ENCODE measurements at regions not wholly inside any gene's neighbourhood (a gene's known extent, or its start where the extent isn't known, plus 50 kb on each side); places are given as distances from the start of the nearest gene placed in this dataset.

DNA sequence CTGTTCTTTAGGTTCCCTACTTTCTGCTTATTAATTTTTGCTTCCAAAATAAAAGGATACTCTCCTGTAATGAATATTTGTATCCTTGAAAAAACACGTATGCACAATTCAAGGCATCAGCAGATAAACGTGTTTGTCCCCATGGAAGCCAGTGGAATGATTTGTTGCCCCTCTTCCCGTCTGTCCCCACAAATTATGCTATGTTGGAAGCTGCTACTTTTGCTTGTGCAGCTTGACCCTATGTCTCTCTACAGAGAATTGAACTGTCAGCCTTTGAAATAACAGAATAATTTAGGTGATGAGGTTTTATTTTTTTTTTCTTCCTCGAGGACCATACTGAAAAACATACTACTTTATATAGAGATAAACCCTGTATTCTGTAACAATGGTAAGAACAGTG, 401.5 kb upstream of the GOLIM4 start:
- no peak overlapping the region for H3K4me2 ChIP-seq (ENCODE audit: low read depth, low read length)
- no peaks in the 10 kb centered on the region for H3K9me1 ChIP-seq (ENCODE audit: insufficient read depth, low read length)
- H3K27ac ChIP-seq (ENCODE audit: insufficient read depth, low read length) = no peak overlapping the region
- H3K9me3 ChIP-seq (ENCODE audit: control insufficient read depth, insufficient read depth, low read length) = no peaks in the 10 kb centered on the region
- H3K4ac ChIP-seq (ENCODE audit: low read depth, low read length) = no peak overlapping the region
- no peak overlapping the region for H3K9ac ChIP-seq (ENCODE audit: low read depth, low read length)
- H4K5ac ChIP-seq (ENCODE audit: low read depth, low read length) = no peak overlapping the region
- H2AK5ac ChIP-seq (ENCODE audit: low read depth, low read length) = no peak overlapping the region
- no peak overlapping the region for H3K4me3 ChIP-seq (ENCODE audit: insufficient read depth, low read depth, low read length)
- no peak overlapping the region for H3K23ac ChIP-seq (ENCODE audit: low read depth, low read length)
- in situ Hi-C loops (cut with MboI; ENCODE audit: low sequenced_read_pairs) (no loop called here), intact Hi-C loops (cut with micrococcal nuclease) (no loop called here), dilution Hi-C loops (cut with HindIII; ENCODE audit: low sequenced_read_pairs, unreplicated experiment) (no loop called here)
- no peak overlapping the region for H2BK120ac ChIP-seq (ENCODE audit: low read depth, low read length)
- H4K91ac ChIP-seq (ENCODE audit: insufficient read depth, low read depth, low read length) = no peak overlapping the region
- no peaks in the 10 kb centered on the region for H3K36me3 ChIP-seq (ENCODE audit: control insufficient read depth, insufficient read depth, low read length)
- H2AK9ac ChIP-seq (replicated peaks; ENCODE audit: low read depth, low read length, poor library complexity) = no peak overlapping the region
- no peak overlapping the region for H2AFZ ChIP-seq (replicated peaks; ENCODE audit: low read length, poor library complexity)
- no peaks in the 10 kb centered on the region for H3K4me1 ChIP-seq (ENCODE audit: control insufficient read depth, insufficient read depth, low read length)
- ATAC-seq (ENCODE audit: low read depth) = no peak
- no peaks in the 10 kb centered on the region for H3K27me3 ChIP-seq (ENCODE audit: control insufficient read depth, insufficient read depth, low read length)
- ChIA-PET POLR2A (ENCODE audit: unreplicated experiment) (no interaction called here), CTCF (interaction anchor here (1.8 kb wide), 1 partner anchor 350 kb away, joined by 6 read pairs; no protein-coding TSS in a partner anchor)
- H3K79me1 ChIP-seq (ENCODE audit: low read depth in 1 of 2, low read length in 2 of 2) = no peaks in the 10 kb centered on the region
- H4K8ac ChIP-seq (ENCODE audit: low read depth in 2 of 2, low read length in 2 of 2) = no peak overlapping the region
- DNase-seq = no peak
- no peak overlapping the region for H2BK20ac ChIP-seq (ENCODE audit: low read depth, low read length)
- TF ChIP-seq MAFK (IDR thresholded peaks at IDR 0.05; ENCODE audit: low read depth, low read length) = no peak
- no peak for TF ChIP-seq RAD21 (IDR thresholded peaks at IDR 0.05; ENCODE audit: low read length)
- no peak for TF ChIP-seq SMC3 (IDR thresholded peaks at IDR 0.05; ENCODE audit: low read depth, low read length)
- TF ChIP-seq BHLHE40 (IDR thresholded peaks at IDR 0.05; ENCODE audit: low read depth, low read length) = no peak
- no peak for TF ChIP-seq NFE2L2 (IDR thresholded peaks at IDR 0.05; ENCODE audit: low read depth, low read length)
- no peak for TF ChIP-seq RFX5 (IDR thresholded peaks at IDR 0.05; ENCODE audit: low read depth, low read length)
- TF ChIP-seq, protein P1, sequence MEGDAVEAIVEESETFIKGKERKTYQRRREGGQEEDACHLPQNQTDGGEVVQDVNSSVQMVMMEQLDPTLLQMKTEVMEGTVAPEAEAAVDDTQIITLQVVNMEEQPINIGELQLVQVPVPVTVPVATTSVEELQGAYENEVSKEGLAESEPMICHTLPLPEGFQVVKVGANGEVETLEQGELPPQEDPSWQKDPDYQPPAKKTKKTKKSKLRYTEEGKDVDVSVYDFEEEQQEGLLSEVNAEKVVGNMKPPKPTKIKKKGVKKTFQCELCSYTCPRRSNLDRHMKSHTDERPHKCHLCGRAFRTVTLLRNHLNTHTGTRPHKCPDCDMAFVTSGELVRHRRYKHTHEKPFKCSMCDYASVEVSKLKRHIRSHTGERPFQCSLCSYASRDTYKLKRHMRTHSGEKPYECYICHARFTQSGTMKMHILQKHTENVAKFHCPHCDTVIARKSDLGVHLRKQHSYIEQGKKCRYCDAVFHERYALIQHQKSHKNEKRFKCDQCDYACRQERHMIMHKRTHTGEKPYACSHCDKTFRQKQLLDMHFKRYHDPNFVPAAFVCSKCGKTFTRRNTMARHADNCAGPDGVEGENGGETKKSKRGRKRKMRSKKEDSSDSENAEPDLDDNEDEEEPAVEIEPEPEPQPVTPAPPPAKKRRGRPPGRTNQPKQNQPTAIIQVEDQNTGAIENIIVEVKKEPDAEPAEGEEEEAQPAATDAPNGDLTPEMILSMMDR (conservative IDR thresholded peaks at IDR 0.05; ENCODE audit: low read depth, low read length) = no peak
- TF ChIP-seq, protein P2, sequence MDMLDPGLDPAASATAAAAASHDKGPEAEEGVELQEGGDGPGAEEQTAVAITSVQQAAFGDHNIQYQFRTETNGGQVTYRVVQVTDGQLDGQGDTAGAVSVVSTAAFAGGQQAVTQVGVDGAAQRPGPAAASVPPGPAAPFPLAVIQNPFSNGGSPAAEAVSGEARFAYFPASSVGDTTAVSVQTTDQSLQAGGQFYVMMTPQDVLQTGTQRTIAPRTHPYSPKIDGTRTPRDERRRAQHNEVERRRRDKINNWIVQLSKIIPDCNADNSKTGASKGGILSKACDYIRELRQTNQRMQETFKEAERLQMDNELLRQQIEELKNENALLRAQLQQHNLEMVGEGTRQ (IDR thresholded peaks at IDR 0.05; ENCODE audit: low read depth, low read length) = no peak
- H3K14ac ChIP-seq (replicated peaks; ENCODE audit: low read depth, low read length) = no peak overlapping the region
- H2BK5ac ChIP-seq (ENCODE audit: low read depth, low read length, poor library complexity, severe bottlenecking) = no peak overlapping the region
- no TSS peak for BruUV-seq (replicated peaks)
- H3K56ac ChIP-seq (ENCODE audit: extremely low read depth, insufficient read depth, low read length) = no peak overlapping the region
- H2BK15ac ChIP-seq (ENCODE audit: low read depth, low read length) = no peak overlapping the region
- no peaks in the 10 kb centered on the region for H4K20me1 ChIP-seq (ENCODE audit: insufficient read depth, low read length)
- H3K18ac ChIP-seq (ENCODE audit: low read depth, low read length) = no peak overlapping the region
- no CpG with 5 or more reads among the region's 4 CpGs for WGBS, 2 experiments (ENCODE audit: extremely low coverage in 2 of 2, insufficient read length in 1 of 2)
